GM21423 (cell line): ENCODE measurements at regions not wholly inside any gene's neighbourhood (a gene's known extent, or its start where the extent isn't known, plus 50 kb on each side); places are given as distances from the start of the nearest gene placed in this dataset.
"Not testable (repeated sequence)": the region's sequence is repeated elsewhere in the genome, so short reads cannot be mapped to it uniquely, and the experiment has no call there.

Experiments used
- ATAC-seq: cut with Tn5 transposase; IDR thresholded peaks from one replicate; pipeline ENCODE4 v1.9.1; 2021; ENCODE audit warnings: mild to moderate bottlenecking, moderate library complexity; ENCODE audit not compliant: unreplicated experiment

DNA sequence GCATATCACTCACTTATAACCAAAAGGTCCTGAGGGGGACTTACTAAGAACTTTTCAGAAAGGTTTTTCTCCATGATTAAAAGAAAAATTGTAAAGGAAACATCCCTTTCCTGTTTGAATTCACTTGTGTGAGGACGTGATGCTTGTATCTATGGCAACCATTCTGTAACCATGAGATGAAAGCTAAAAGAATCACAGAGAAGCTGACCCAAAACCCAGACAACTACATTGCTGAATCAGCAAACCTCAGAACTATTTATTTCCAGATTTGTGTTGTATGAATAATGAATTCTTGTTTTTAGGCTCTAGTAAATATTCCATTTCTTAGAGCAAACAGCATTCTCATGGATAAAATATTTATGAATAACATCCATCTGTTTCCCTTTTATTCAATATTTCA lies 91.2 kb downstream of the RCHY1 start:
- no peak for ATAC-seq

GRCh38 chr4:75412746-75413145 lies 101.5 kb downstream of the RCHY1 start:
- ATAC-seq = no peak

DNA sequence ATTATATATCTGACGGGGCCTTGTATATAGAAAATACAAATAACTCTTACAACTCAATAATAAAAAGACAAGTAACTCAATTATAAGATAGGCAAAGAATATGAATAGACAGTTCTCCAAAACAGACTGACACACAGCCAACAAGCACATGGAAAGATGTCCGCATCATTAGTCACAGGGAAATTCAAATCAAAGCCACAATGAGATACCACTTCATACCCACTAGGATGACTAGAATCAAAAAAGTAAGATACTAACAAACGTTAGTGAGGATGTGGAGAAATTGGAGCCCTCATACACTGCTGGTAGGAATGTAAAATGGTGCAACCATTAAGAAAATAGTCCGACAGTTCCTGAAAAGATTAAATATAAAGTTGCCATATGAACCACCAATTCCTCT lies 115.7 kb downstream of the RCHY1 start:
- no peak for ATAC-seq

DNA sequence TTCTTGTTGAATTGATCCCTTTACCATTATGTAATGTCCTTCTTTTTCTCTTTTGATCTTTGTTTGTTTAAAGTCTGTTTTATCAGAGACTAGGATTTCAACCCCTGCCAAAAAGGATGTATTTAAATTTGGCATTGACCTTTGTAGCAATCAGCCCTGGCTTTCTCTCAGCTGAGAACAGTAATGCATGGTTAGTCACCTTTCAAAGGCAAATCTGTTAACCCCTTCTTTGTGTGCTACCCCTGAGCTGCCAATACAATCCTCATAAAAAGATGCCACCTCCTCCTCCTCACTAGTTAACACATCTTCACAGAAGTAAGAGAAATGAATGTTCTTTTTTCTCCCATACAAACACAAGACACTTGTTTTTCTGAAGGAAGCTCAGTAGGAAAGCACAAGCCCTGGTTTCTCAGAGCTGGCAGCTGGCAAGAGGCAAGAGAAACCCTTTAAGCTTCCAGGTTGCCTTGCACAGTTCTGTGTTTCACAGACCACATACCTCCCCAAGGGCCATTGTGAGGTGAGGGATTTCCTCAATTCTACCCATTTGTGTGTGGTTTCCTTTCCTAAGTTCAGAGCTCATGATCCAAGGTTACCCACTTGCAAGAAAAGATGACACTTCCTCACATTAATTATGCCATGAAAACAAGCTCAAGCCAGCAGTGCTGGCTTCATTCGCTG lies 122.6 kb downstream of the RCHY1 start:
- ATAC-seq = no peak

- not testable (repeated sequence) for ATAC-seq
Measured at GRCh38 chr4:75386426-75386825, 127.8 kb downstream of the RCHY1 start.

- ATAC-seq = no peak
Measured at GRCh38 chr4:75385106-75385505, 129.1 kb downstream of the RCHY1 start.

GRCh38 chr4:75376543-75376942 lies 137.7 kb downstream of the RCHY1 start:
- ATAC-seq = no peak

DNA sequence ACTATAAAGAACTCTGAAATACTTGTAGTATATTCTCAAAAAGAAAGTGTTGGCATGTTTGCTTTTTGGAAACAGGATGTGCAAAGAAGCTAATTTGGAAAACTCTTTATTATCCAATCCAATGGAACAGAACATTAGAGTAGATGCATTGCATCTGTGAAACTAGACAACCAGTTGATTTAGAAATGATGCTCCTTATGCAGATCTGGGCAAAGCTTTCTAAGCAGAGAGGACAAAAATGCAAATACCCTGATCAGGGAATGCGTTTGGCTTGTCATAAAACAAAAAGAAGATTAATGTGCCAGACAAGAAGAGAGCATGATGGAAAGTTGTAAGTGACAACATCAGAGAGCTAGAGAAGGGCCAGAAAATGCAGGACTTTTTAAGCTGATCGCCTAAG lies 142.3 kb downstream of the RCHY1 start:
- no peak for ATAC-seq

DNA sequence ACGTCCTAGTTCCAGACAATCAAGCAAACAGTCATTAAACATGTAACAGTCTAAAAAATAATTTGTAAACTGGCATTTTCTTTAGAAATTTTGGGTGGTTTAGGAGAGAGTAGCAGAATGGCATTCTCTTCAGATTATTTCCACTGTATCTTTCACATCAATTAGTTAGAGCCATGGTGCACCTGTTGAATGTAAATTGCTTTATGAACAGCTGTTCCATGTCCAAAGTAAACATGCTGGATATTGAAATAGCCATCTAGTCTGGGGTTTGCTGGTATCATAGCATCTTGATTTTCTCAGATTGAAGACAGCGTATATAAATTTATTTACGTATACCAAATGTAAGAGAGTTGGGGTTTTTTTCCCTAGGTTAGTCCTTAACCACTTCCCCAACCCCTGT lies 143.6 kb downstream of the RCHY1 start:
- no peak for ATAC-seq

DNA sequence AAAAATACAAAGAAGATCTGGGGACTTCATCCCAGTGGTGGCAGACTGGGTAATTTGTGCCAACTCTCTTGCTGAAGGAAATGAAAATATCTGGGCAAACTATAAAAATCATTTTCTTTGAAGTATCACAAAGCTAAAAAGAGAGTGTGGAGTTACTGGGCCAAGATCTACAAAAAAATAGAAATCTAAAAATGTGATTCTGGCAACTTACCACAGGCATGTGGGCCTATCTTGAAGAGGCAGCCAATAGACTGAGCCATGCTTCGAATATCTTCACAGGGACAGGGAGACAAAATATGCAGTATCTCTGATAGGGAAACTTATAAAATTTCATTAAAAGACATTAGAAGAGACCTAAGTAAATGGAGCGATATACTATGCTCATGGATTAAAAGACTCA lies 168.8 kb downstream of the RCHY1 start:
- no peak for ATAC-seq

- no peak for ATAC-seq
Measured at GRCh38 chr4:75344915-75345314, 169.3 kb downstream of the RCHY1 start.

DNA sequence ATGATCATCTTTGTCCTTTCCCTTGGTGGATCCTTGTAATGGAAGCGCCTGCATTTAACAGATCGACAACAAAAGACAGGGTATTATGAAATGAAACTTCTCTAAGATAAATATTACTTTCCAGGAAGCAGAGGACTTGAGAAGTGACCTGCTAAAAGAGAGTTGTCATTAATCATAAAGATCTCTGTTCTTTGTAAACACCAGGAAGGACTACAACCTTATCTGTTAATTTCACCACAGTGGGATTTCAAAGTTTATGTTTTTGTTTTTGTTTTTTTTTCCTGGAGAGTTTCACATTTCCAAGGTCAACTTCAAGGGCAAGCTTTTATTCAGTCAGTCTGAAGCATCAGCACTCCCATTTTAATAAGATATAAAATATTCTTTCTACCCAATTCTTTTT lies 170.9 kb downstream of the RCHY1 start:
- no peak for ATAC-seq

GRCh38 chr4:75340561-75340960 lies 173.6 kb downstream of the RCHY1 start:
- ATAC-seq = no peak

- no peak for ATAC-seq
Measured at GRCh38 chr4:75338352-75338880, 175.8 kb downstream of the RCHY1 start.

- no peak for ATAC-seq
Measured at GRCh38 chr4:75327804-75328512, 186.2 kb downstream of the RCHY1 start.

- no peak for ATAC-seq
Measured at GRCh38 chr4:75325318-75325979, 188.8 kb downstream of the RCHY1 start.

DNA sequence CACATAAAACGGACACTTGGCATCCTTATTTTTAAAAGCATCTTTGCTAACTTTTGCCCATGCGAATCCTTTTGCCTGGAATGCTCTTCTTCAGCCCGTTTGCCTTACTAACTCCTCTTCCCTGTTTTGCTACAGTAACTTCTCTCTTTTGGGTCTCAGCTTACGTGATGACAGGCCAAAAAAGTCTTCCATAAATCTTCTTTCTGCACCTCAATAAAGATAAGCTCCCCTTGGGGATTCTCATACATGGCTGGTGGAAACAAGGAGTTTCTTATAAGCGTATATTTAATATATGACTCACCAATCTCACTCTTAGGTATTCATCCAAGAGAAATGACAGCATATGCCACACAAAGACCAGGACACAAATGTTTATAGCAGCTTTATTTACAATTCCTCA lies 192.7 kb downstream of the RCHY1 start:
- no peak for ATAC-seq

DNA sequence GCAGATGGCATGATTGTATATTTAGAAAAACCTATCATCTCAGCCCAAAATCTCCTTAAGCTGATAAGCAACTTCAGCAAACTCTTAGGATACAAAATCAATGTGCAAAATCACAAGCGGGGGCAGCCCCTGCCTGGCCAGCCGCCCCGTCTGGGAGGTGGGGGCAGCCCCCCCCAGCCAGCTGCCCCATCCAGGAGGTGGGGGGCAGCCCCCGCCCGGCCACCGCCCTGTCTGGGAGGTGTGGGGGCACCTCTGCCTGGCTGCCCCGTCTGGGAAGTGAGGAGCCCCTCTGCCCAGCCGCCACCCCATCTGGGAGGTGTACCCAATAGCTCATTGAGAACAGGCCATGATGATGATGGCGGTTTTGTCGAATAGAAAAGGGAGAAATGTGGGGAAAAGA lies 196.6 kb downstream of the RCHY1 start:
- not testable (repeated sequence) for ATAC-seq

DNA sequence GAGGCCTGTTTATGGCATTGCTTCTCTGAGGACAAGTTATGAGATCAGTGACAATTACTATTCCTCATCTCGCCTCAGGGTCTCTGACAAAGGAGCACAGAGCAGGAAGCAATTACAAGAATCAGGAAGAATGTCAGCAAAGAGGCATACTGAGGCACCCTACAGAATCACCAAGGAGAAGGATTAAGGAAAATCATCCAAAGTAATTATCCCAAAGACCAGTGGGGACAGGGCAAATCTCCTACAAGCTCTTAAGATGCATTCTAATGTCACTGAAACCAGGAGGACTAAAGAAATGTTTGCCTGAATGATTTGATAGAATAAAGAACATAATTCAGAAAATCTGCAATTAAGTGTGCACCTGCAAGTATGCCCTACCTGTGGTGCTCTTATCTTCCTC lies 206.2 kb downstream of the RCHY1 start:
- ATAC-seq = no peak

DNA sequence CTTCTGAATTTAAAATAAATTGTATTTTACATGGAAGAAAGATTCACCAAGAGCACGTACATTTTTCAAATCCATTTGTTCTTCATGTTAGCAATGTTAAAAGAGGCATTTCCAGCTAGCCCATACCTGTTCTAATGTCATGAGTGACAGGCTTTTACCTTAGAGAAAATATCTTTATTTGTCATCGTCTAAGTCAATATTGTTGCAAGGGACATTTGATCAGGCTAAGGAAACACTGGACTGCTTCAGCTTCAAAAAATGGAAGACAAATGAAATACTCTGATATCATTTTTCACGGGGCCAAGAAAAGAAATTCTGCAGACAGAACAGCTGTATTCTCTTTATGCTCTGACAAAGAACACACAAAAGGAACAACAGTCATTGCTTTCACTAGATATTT lies 207.7 kb downstream of the RCHY1 start:
- no peak for ATAC-seq

GRCh38 chr4:75302648-75303047 lies 211.6 kb downstream of the RCHY1 start:
- ATAC-seq = no peak
